Nephron progenitor cell (in vitro differentiated cells): ENCODE measurements at regions not wholly inside any gene's neighbourhood (a gene's known extent, or its start where the extent isn't known, plus 50 kb on each side); places are given as distances from the start of the nearest gene placed in this dataset.
"Not testable (repeated sequence)": the region's sequence is repeated elsewhere in the genome, so short reads cannot be mapped to it uniquely, and the experiment has no call there.

ENCODE experiments used
- DNase-seq: peaks from one replicate; pipeline ENCODE4 v3.0.0; 2021
- H3K27ac Mint-ChIP-seq: 2 replicates; pipeline ENCODE4 v1.8.0; 2021; ENCODE audit warnings: mild to moderate bottlenecking, moderate library complexity, mixed read lengths
- H3K27me3 Mint-ChIP-seq: 2 replicates; pipeline ENCODE4 v1.8.0; 2021; ENCODE audit warnings: mild to moderate bottlenecking, low read depth, mixed read lengths; ENCODE audit not compliant: poor library complexity
- H3K36me3 Mint-ChIP-seq: 2 replicates; pipeline ENCODE4 v1.8.0; 2021; ENCODE audit warnings: low read depth, mixed read lengths
- H3K4me1 Mint-ChIP-seq: 2 replicates; pipeline ENCODE4 v1.8.0; 2021; ENCODE audit warnings: mixed read lengths
- H3K4me3 Mint-ChIP-seq: 2 replicates; pipeline ENCODE4 v1.8.0; 2021; ENCODE audit warnings: mild to moderate bottlenecking, moderate library complexity, mixed read lengths
- H3K9me3 Mint-ChIP-seq: 2 replicates; pipeline ENCODE4 v1.8.0; 2021; ENCODE audit warnings: mild to moderate bottlenecking, moderate library complexity, mixed read lengths
- TF ChIP-seq, protein P1 (sequence below): fragments of 200-600 bp; sonication (generic); IDR thresholded peaks from 2 replicates; pipeline ENCODE4 v1.5.0; 2021; ENCODE audit warnings: antibody characterized with exemption

- H3K27me3 Mint-ChIP-seq = peaks cover 5% of the 10 kb centered on the region
- TF ChIP-seq, protein P1, sequence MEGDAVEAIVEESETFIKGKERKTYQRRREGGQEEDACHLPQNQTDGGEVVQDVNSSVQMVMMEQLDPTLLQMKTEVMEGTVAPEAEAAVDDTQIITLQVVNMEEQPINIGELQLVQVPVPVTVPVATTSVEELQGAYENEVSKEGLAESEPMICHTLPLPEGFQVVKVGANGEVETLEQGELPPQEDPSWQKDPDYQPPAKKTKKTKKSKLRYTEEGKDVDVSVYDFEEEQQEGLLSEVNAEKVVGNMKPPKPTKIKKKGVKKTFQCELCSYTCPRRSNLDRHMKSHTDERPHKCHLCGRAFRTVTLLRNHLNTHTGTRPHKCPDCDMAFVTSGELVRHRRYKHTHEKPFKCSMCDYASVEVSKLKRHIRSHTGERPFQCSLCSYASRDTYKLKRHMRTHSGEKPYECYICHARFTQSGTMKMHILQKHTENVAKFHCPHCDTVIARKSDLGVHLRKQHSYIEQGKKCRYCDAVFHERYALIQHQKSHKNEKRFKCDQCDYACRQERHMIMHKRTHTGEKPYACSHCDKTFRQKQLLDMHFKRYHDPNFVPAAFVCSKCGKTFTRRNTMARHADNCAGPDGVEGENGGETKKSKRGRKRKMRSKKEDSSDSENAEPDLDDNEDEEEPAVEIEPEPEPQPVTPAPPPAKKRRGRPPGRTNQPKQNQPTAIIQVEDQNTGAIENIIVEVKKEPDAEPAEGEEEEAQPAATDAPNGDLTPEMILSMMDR = no peak
- H3K27ac Mint-ChIP-seq = no peak overlapping the region
- H3K4me1 Mint-ChIP-seq = peaks cover 7% of the 10 kb centered on the region
- DNase-seq = no peak
- H3K4me3 Mint-ChIP-seq = no peak overlapping the region
- no peaks in the 10 kb centered on the region for H3K36me3 Mint-ChIP-seq
- H3K9me3 Mint-ChIP-seq = peaks cover 4% of the 10 kb centered on the region
These were observed 96.7 kb upstream of the MITF start for GRCh38 chr3:69642606-69643005.

GRCh38 chr3:69639851-69640250 lies 99.4 kb upstream of the MITF start:
- Mint-ChIP-seq H3K9me3 (peaks cover 4% of the 10 kb centered on the region), H3K27me3 (peaks cover under 1% of the 10 kb centered on the region), H3K4me1 (no peaks in the 10 kb centered on the region), H3K36me3 (no peaks in the 10 kb centered on the region), H3K27ac (no peak overlapping the region), H3K4me3 (no peak overlapping the region)
- no peak for DNase-seq
- TF ChIP-seq, protein P1 = no peak

DNA sequence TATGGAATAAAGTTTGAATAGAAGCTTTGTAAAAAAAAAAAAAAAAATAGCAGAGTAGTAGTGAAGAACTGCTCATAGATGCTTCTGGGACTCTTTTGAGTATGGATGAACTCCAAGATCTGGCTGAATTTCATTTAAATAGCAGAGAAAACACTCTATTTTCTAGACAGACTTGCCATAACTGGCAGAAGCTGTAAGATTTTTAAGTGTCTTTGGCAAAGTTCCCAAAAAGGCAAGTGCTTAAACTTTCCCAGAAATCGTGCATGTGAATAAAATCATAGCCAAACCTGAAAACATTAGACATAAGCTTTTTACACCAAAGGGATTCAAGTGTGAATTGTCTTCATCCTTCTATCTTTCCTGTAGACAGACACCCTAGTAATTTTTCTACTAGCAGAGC lies 110.3 kb upstream of the MITF start:
- Mint-ChIP-seq H3K27ac (no peak overlapping the region), H3K27me3 (no peaks in the 10 kb centered on the region), H3K9me3 (peaks cover 45% of the 10 kb centered on the region), H3K4me3 (no peak overlapping the region), H3K36me3 (no peaks in the 10 kb centered on the region), H3K4me1 (no peaks in the 10 kb centered on the region)
- TF ChIP-seq, protein P1 = no peak
- DNase-seq = no peak

DNA sequence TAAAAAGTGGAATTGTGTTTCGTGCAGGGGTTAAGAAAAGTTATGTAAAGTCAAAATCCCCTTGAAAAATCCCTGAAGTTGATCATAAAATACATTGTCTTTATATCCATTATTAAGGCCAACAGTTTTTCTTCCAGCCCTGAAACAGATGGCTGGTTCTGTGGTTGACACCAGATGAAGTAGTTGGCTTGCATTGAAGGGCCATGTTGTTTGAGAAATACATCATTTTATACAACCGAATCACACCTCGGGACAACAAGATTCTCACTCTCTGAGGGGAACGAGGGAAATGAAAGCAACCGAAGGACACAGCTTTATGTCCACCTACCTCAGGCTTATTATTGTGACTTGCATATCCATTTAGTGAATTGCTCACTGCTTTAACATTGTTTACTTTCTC lies 126.0 kb upstream of the MITF start:
- peaks cover 18% of the 10 kb centered on the region for H3K9me3 Mint-ChIP-seq
- DNase-seq = no peak
- peaks cover 7% of the 10 kb centered on the region for H3K36me3 Mint-ChIP-seq
- no peak overlapping the region for H3K27ac Mint-ChIP-seq
- H3K27me3 Mint-ChIP-seq = peaks cover 5% of the 10 kb centered on the region
- no peaks in the 10 kb centered on the region for H3K4me1 Mint-ChIP-seq
- TF ChIP-seq, protein P1 = no peak
- H3K4me3 Mint-ChIP-seq = no peak overlapping the region

- H3K36me3 Mint-ChIP-seq = peaks cover 7% of the 10 kb centered on the region
These were observed 126.5 kb upstream of the MITF start for GRCh38 chr3:69612791-69613190.

DNA sequence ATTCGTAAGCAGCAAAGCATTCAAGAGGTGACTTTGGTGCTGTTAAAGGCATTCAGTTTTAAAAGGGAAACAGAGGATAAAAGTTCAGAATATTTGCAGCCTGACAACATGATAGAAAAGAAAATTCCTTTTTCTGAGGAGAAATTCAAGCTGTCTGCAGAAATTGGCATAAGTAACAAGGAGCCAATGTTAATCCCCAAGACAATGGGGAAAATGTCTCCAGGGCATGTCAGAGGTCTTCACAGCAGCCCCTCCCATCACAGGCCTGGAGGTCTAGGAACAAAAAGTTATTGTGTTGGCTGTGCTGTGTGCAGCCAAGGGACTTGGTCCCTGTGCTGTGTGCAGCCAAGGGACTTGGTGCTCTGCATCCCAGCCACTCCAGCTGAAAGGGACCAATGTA lies 129.7 kb upstream of the MITF start:
- H3K27ac Mint-ChIP-seq = not testable (repeated sequence)

More at GRCh38 chr3:69612791-69613190, 126.5 kb upstream of the MITF start:
- H3K4me1 Mint-ChIP-seq = no peaks in the 10 kb centered on the region
- no peak overlapping the region for H3K4me3 Mint-ChIP-seq
- TF ChIP-seq, protein P1 = no peak
- peaks cover 5% of the 10 kb centered on the region for H3K27me3 Mint-ChIP-seq
- H3K9me3 Mint-ChIP-seq = peaks cover 22% of the 10 kb centered on the region
- no peak for DNase-seq
- no peak overlapping the region for H3K27ac Mint-ChIP-seq

More for the DNA sequence above, 129.7 kb upstream of the MITF start:
- not testable (repeated sequence) for DNase-seq, H3K36me3 Mint-ChIP-seq, H3K4me3 Mint-ChIP-seq, H3K4me1 Mint-ChIP-seq
- Mint-ChIP-seq H3K9me3 (peaks cover 27% of the 10 kb centered on the region), H3K27me3 (peaks cover 12% of the 10 kb centered on the region)
